ENCODE measurements at regions not wholly inside any gene's neighbourhood (a gene's known extent, or its start where the extent isn't known, plus 50 kb on each side); places are given as distances from the start of the nearest gene placed in this dataset.

DNA sequence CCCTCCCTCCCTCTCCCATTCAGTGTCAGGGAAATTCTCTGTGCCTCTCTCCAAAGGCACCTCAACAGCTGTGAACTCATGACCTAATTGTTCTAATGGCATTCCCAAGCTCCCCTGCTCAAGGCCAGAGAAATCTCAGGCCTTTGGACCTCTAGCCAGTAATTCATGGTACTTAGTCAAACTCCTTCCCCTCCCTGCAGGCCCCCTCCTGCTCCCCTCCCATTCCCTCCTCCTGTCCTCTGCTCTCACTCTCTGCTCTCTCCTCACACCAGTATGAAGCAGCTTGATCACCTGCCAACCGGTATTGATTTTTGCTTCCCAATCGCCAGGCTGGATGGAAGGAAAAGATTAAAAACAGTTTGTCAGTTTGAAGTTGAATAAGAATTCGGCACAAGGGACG lies 370.5 kb upstream of the PBX1 start:
- TF ChIP-seq POLR2AphosphoS5 (IDR thresholded peaks at IDR 0.05) (no peak), POLR2A (IDR thresholded peaks at IDR 0.05) (no peak)
- TF ChIP-seq, protein P1, sequence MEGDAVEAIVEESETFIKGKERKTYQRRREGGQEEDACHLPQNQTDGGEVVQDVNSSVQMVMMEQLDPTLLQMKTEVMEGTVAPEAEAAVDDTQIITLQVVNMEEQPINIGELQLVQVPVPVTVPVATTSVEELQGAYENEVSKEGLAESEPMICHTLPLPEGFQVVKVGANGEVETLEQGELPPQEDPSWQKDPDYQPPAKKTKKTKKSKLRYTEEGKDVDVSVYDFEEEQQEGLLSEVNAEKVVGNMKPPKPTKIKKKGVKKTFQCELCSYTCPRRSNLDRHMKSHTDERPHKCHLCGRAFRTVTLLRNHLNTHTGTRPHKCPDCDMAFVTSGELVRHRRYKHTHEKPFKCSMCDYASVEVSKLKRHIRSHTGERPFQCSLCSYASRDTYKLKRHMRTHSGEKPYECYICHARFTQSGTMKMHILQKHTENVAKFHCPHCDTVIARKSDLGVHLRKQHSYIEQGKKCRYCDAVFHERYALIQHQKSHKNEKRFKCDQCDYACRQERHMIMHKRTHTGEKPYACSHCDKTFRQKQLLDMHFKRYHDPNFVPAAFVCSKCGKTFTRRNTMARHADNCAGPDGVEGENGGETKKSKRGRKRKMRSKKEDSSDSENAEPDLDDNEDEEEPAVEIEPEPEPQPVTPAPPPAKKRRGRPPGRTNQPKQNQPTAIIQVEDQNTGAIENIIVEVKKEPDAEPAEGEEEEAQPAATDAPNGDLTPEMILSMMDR (IDR thresholded peaks at IDR 0.05): no peak
- peaks cover 0 to 5% of the 10 kb centered on the region in 2 donors for H3K9me3 ChIP-seq
- H3K4me1 ChIP-seq: no peaks in the 10 kb centered on the region
- intact Hi-C loops (cut with DNase I; ENCODE audit: low total_unique reads): no loop called here
- DNase-seq (ENCODE audit: low spot score in 2 of 2): no peak
- H3K4me3 ChIP-seq: no peak overlapping the region
- H3K27me3 ChIP-seq: no peaks in the 10 kb centered on the region
- no peaks in the 10 kb centered on the region for H3K36me3 ChIP-seq
- no peak overlapping the region for H3K27ac ChIP-seq

DNA sequence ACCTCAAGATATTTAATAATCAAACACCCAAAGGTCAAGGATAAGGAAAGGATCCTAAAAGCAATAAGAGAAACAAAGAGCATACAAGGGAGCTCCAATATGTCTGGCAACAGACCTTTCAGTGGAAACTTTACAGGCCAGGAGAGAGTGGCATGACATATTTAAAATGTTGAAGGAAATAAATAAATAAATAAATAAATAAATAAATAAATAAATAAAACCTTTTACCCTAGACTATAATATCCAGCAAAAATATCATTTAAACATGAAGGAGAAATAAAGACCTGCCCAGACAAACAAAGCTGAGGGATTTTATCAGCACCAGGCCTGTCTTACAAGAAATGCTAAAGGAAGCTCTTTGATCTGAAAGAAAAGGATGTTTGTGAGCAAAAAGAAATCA lies 367.8 kb upstream of the PBX1 start:
- no peak for TF ChIP-seq POLR2AphosphoS5 (IDR thresholded peaks at IDR 0.05)
- TF ChIP-seq, protein P1 (IDR thresholded peaks at IDR 0.05): no peak
- no peak for TF ChIP-seq POLR2A (IDR thresholded peaks at IDR 0.05)
- no peak overlapping the region for H3K27ac ChIP-seq
- H3K9me3 ChIP-seq: peaks cover 0 to 4% of the 10 kb centered on the region in 2 donors
- H3K4me3 ChIP-seq: no peak overlapping the region
- H3K4me1 ChIP-seq: no peaks in the 10 kb centered on the region
- no peaks in the 10 kb centered on the region for H3K27me3 ChIP-seq
- no peak for DNase-seq (ENCODE audit: low spot score in 2 of 2)
- intact Hi-C loops (cut with DNase I; ENCODE audit: low total_unique reads): no loop called here
- H3K36me3 ChIP-seq: no peaks in the 10 kb centered on the region

DNA sequence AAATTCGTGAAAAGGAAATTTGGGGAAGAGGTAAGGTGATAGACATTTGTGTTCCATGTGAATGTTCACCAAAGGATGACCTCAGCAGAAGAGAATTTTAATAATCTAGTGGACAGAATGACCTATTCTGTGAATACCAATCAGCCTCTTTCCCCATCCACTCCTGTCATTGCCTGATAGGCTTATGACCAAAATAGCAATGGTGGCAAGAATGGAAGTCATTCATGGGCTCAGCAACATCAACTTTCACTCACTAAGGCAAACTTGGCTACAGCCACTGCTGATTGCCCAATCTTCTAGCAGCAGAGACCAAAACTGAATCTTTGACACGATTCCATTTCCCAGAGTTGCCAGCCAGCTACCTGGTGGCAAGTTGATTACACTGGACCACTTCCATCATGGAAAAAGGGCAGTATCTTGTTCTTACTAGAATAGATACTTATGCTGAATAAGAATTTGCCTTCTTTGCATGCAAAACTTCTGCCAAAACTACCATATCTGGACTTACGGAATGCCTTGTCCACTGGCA lies 348.7 kb upstream of the PBX1 start:
- intact Hi-C loops (cut with DNase I; ENCODE audit: low total_unique reads): no loop called here
- H3K9me3 ChIP-seq: no peaks in the 10 kb centered on the region
- H3K27me3 ChIP-seq: no peaks in the 10 kb centered on the region
- DNase-seq (ENCODE audit: low spot score in 2 of 2): no peak
- H3K27ac ChIP-seq: no peak overlapping the region
- no peak for TF ChIP-seq POLR2A (IDR thresholded peaks at IDR 0.05)
- TF ChIP-seq, protein P1 (IDR thresholded peaks at IDR 0.05): no peak
- TF ChIP-seq POLR2AphosphoS5 (IDR thresholded peaks at IDR 0.05): no peak
- no peaks in the 10 kb centered on the region for H3K36me3 ChIP-seq
- no peaks in the 10 kb centered on the region for H3K4me1 ChIP-seq
- no peak overlapping the region for H3K4me3 ChIP-seq

DNA sequence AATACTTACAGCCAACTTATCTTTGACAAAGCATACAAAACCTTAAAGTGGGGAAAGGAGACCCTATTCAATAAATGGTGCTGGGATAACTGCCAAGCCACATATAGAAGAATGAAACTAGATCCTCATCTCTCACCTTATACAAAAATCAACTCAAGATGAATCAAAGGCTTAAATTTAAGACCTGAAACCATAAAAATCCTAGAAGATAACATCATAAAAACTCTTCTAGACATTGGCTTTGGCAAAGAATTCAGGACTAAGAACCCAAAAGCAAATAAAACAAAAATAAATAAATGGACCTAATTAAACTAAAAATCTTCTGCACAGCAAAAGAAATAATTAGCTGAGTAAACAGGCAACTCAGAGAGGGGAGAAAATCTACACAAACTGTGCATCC lies 335.6 kb upstream of the PBX1 start:
- no peak overlapping the region for H3K27ac ChIP-seq

DNA sequence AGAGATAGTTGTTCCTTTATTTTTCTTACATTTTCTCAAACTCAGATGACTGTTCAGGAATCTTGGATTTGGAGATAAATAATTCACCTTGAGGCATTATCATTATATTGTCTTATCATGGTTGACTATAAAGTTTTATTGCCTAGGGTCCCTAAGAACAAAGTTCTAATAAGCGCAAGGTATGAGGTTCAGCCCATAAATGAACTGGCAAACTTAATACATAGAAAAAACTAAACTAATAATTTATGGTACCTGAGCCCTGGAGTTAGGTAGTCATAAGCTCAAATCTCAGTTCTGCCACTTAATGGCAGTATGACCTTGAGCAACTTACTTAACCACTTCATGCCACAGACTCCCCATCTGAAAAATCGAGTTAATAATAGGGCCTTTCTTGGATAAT lies 334.0 kb upstream of the PBX1 start:
- Histone ChIP-seq H3K9me3 (peaks cover 0 to 3% of the 10 kb centered on the region in 2 donors), H3K27ac (no peak overlapping the region), H3K36me3 (no peaks in the 10 kb centered on the region), H3K4me3 (no peak overlapping the region), H3K4me1 (no peaks in the 10 kb centered on the region), H3K27me3 (no peaks in the 10 kb centered on the region)
- intact Hi-C loops (cut with DNase I; ENCODE audit: low total_unique reads): no loop called here
- TF ChIP-seq POLR2AphosphoS5 (IDR thresholded peaks at IDR 0.05): no peak
- TF ChIP-seq, protein P1 (IDR thresholded peaks at IDR 0.05): no peak
- no peak for TF ChIP-seq POLR2A (IDR thresholded peaks at IDR 0.05)
- DNase-seq (ENCODE audit: low spot score in 2 of 2): no peak

More for the DNA sequence above, 335.6 kb upstream of the PBX1 start:
- H3K4me3 ChIP-seq: no peak overlapping the region
- TF ChIP-seq, protein P1 (IDR thresholded peaks at IDR 0.05): no peak
- TF ChIP-seq POLR2A (IDR thresholded peaks at IDR 0.05): no peak
- no peak for TF ChIP-seq POLR2AphosphoS5 (IDR thresholded peaks at IDR 0.05)
- no peaks in the 10 kb centered on the region for H3K4me1 ChIP-seq
- intact Hi-C loops (cut with DNase I; ENCODE audit: low total_unique reads): no loop called here
- DNase-seq (ENCODE audit: low spot score in 2 of 2): no peak
- no peaks in the 10 kb centered on the region for H3K27me3 ChIP-seq
- H3K36me3 ChIP-seq: no peaks in the 10 kb centered on the region
- H3K9me3 ChIP-seq: peaks cover 0 to 3% of the 10 kb centered on the region in 2 donors
